RCC 7860 (cell line): ENCODE measurements at regions not wholly inside any gene's neighbourhood (a gene's known extent, or its start where the extent isn't known, plus 50 kb on each side); places are given as distances from the start of the nearest gene placed in this dataset.
A peak's percentile ranks its signal among the peaks of the same experiment; 100 is the strongest.

ENCODE experiments used
- DNase-seq: peaks from one replicate; pipeline ENCODE4 v3.0.0-alpha.2; 2015; ENCODE audit warnings: low spot score
- FAIRE-seq: peaks from 2 replicates; lab custom pipeline; 2012; peaks lifted over from hg19 to GRCh38; lab: Jason Lieb, UNC

DNA sequence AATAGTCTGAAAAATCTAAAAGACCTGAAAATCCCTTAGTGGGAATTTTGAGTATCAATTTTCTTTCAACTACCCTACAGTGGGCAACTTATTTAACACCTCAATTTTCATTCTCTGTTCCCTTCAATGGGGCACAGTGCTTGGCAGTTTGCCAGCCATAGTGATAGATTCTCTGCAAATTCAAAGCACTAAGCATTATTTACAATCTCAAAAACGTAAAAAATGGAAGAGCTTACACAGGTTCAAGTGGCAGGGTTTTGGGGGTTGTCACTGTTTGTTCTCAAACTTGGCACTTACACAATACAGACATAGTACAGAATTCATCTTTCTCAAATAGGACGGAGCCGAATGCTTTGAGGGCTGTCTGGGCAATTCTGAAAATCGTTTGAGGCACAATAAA lies 515.0 kb downstream of the EFNA5 start:
- DNase-seq (no peak), FAIRE-seq (no peak)

DNA sequence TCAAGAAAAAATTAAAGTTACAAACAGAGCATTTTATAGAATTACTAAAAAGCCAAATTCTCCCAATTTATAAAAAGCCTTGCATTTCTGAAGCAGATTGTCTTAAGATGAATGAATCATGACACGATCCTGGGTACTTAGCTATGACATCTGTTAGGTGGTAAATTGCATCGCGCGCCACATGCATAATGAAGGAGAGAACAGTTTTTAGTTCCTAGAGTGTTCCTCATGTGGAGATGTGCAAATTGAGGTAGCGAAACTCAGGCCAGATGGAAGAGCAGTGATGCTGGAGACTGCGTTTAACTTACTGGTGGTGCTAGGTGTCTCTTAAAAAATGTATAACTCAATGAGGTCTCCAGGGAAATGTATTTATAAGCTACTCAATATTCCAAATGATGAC lies 516.1 kb downstream of the EFNA5 start:
- DNase-seq, result no peak
- no peak for FAIRE-seq

DNA sequence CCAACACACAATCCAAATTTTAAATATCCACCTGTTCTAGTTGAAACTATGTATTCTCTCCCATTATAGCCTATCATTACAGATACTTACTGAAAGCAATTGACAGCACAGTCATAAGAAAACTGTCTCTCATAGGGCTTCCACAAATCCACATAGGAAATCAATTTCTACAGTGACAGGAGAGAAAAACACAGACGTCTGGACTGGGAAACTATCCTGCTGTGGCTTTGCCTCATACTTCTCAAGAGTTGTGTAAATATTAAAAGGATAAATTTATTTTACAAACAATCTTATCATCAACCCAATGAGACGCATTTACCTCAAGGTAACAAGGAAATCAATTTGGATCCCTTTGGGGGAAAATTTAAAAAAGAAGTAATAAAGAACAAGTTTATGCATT lies 517.5 kb downstream of the EFNA5 start:
- no peak for DNase-seq
- FAIRE-seq, result no peak

DNA sequence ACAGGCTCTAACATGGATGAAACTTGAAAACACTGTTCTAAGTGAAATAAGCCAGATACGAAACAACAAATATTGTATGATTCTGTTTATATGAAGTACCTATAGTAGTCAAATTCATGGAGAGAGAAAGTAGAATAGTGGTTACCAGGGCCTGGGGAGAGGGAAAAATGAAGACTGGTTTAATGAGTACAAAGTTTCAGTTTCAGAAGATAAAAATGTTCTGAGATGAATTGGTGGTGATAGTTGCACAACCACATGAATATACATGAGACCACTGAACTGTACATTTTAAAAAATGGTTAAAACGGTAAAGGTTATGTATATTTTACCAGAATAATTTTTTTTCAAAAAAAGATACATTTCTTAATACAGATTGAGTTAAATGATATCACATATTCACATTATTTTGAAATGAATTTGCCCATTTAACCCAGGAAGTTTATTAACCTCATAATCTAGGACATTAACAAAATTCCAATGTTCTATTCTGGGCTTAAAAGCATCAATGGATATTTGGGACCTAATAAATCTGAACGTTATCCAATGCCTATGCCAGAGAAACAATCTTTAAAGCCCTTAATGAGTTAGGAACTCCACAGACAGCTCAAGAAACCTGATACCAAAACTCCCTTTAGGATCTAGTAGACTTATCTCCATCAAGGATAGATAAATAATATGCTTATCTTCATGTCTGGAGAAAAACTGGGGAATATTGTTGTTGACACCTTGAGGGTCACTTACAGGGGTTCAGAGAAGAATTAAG lies 521.3 kb downstream of the EFNA5 start:
- FAIRE-seq (no peak), DNase-seq (no peak)

DNA sequence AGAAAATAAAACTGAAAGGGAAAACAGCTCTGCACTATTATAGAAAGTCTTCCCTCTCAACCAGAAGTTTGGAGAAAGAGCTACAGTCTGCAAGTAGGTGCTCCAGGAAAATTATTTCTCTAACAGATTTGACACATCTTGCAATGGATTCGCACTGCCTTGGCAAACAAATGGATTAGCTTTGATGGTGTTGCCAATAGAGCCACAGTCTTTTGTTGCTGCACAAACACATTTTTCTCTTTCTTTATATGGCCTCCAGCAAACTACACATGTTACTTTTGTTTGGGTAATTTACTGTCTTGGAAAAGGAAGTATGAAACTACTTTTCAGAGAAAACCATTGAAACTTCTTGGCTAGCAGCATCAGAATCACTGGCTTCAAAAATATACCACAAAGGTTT lies 523.1 kb downstream of the EFNA5 start:
- FAIRE-seq (no peak), DNase-seq (no peak)

DNA sequence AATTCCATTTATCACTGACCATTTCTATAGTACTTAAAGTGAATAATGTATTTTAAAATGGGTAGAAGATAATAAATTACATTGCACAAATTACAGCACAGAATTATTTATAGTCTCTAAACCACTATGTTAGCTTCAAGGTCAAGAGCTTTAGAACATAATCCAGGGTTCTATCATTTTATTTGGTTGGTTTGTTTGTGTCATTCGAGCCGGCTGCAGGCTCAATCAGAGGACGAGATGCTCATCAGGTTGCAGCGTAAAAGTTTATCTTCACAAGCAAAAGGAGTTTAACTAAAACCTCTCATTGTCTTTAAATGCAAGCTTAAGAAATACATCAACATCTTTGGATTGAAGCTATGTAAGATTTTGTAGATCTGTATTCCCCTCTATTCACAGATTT lies 523.8 kb downstream of the EFNA5 start:
- no peak for DNase-seq
- no peak for FAIRE-seq

DNA sequence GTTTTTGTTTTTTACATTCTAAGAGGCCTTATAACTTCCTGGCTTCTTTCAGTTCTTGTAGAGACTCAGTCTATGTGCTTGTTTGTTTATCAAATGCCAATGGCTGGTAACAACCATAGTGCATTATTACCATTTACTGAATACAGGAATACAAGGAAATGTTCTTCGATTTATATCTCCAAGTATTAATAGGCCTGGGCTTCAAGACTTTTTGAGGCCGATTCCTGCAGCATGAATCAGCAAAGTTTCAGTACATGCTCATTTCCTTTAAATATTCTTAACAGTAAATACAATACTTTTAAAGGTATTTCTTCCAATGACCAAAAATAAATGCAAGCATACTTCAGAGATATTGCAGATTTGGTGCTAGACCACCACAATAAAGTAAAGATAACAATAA lies 535.3 kb downstream of the EFNA5 start:
- no peak for FAIRE-seq
- no peak for DNase-seq

DNA sequence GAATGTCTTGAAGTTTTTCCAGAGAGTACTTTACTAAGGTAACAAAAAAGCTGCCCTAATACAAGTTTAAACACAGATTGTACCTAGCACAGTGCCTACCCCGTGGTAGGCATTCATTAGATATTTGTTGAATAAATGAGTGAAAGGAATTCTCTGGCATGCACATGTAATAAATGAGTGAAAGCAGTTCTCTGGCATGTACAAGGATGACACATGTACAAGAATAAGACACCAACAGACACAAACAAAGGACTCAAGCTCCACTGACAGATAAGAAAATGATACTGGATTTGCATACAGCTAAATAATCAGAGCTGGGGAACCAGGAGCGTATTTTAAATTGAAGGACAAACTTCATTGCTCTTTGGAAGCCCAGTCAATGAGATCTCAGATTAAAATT lies 535.8 kb downstream of the EFNA5 start:
- DNase-seq (no peak), FAIRE-seq (no peak)

DNA sequence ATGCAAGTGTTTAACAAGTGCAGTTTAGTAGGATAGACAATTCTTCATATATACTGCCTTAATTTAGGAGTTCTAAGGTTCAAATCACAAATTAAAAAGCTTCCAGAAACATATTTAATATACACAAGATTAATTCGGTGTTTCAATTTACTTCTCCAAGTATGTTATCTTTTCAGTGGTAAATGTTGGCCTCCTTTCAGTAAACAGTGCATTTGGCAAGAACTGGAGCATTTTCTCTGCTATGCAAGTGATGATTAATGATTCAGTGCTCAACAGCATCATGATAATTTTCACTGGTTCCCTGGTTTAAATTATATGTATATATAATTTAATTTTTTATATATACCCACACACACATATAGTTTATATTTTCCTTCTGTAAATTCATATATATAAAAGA lies 541.7 kb downstream of the EFNA5 start:
- FAIRE-seq (no peak), DNase-seq (no peak)

DNA sequence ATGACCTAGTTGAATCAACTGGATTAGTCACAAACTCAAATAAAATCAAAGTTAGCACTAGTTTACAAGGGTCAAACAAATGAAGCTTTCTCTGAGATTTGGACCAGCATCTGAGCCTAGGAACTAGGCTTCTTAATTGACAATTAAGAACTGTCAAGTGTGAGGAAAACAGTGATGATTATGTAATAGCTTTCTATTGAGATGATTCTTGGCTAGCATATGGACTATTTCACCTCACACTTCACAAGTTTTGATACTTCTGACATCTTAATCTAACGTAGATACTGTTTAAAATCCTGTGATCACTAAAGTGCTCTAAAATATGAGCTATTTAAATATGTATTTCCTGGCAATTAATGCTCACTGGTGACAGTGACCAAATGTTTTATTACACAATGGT lies 542.9 kb downstream of the EFNA5 start:
- FAIRE-seq, result no peak
- DNase-seq, result no peak

DNA sequence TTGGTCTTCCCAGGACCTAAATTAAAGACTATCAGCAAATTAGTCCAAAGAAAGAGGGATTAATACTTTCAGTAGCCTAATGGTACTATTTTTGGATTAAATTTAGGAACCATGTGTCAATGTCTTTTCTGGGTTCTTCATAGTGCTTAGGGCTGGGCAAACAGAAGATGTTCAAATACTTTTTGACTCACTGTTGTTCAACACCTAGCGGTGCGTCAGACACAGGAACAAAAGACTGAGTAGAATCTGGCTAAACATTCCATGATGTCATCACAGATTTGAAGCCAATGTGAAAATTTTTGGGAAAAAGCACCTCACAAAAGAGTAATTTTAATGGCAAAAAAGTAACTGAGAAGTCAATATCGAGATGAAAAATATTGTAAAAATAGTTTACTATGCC lies 544.4 kb downstream of the EFNA5 start:
- FAIRE-seq (no peak), DNase-seq (no peak)

DNA sequence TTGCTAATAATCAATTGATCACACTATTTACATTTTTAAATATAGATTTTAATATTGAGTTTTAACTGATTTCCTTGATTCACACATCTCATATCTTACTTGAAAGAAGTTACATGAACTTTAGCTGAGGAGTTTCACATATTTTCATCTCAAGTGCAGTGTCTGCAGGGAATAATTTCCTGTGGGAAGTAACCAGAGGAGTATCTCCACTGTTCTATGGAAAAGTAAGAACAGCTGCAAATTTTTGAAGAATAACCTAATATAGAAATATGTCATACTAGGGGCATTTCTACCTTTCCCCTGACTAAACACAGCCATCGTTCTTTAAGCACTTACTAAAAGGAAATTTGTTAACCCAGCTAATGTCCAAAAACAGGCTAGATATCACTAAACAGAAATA lies 546.4 kb downstream of the EFNA5 start:
- no peak for DNase-seq
- no peak for FAIRE-seq

DNA sequence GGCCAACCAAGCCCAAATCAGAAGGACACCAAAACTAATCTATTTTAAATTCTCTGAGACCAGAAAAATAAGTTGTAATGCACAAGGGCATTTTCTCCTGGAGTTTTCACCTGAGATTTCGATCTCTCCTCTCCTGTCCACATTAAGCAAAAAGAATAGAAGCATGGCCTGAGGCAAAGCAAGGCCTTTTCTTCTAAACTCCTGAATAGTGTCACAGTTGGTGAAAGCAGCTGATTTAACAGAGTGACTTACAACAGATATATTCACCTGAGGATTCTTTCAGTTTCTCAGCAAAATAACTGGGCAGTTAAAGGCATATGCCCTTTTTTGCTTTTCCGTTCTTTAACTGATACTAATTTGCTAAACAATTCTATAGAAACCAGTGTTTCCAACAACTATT lies 547.7 kb downstream of the EFNA5 start:
- FAIRE-seq (no peak), DNase-seq (no peak)

DNA sequence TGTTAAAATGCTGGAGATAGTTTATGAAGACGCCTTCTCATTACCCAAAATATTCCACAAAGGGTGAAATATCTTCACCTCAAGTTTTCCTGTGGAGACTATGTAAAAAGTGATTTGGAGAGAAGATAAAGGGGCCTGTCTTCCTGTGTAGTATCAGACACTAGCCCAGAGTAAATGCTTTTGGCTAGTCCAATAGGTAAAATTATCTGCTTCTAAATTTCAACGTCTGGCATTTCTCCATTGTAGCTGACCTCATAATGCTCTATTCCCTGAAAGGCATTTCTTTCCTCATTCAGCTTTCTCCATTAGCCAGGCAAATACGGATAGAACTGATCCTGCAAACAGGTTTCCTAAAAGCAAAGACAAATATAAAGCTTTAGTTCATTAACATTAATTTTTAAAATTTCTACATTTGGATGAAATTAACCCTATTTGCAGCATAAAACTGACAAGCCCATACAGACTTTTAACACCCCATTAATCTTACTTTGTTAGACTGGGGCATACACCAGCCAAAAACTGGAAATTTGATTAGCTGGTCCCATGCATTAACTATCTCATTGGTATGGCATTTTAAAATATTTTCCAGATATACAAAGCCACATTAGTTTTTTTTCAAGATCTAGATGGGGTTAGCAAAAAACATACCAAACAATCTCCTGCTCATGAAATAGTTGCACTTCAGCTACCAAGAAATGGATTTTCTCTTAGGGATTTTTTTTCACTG lies 548.8 kb downstream of the EFNA5 start:
- no peak for DNase-seq
- no peak for FAIRE-seq

DNA sequence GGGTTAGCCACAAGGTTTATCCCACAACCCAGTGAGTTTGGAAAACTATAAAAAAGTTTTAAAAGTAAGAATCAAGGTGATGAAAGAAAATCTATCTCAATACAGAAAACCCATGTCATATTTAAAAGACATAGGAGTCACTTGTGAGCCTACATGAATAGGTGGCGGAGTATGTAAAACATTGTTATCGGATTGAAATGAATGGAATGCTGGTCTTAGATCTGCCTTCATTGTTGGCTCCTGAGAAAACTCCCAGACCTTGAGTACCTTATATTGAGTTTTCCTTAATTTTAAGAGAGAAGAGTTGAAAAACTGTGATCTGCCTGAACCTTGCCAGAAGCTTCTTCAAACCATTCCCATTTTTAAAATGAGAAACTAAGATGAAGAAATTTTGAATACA lies 551.1 kb downstream of the EFNA5 start:
- DNase-seq, result no peak
- no peak for FAIRE-seq

DNA sequence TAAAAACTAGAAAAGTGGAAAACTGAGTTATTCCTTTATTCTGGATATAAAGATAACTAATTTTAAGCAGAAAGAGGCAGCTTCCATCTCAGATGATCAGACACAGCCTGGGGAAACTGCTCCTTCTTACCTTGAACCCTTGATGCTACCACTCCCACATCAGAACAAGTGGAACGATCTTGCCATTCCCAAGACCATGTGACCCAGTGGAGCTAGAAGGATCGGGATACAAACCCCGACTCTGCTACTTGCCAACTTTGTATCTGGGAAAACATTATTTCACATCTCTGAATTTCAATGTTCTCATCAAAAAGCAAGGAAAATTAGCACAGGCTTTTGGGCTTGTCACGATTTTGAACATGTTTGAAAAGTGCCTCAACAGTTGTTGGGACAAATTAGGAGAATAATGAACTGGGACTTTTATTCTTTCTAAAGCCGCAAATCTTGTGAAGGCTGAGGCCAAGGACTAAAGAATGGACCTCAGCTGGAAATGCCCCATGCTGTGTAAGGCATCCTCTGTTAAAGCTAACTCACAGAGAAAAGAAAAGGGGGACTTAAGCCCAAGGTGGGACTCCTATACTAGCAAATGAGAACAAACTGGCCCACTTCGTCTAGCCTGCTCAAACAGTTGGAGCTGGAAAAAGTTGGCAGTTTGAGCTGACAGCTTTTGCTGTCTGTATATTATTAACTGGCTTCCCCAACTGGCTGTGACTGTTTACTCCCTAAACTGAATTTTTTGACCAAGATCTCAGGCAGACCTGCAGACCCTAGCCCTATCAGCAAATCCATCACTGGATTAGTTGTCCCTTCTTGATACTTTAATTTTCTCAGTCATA lies 552.3 kb downstream of the EFNA5 start:
- no peak for DNase-seq
- no peak for FAIRE-seq

DNA sequence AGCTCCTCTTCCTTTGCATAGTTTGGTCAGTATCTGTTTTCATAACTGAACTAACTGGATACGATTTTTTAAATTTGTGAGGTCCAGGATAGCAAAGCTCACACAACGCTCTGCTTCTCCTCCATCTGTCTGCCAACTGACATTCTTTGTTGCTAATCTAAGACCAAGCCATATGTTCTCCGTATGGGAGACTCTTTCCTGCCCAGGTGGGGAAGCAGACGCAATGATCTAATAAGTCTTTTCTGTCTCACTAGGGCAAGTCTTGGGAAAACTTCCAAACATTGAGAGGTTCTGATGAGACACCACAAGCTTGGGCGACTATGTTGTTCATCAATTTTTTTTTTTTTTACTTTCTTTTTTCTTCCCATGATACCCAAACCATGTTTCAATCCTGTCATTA lies 558.5 kb downstream of the EFNA5 start:
- no peak for FAIRE-seq

DNA sequence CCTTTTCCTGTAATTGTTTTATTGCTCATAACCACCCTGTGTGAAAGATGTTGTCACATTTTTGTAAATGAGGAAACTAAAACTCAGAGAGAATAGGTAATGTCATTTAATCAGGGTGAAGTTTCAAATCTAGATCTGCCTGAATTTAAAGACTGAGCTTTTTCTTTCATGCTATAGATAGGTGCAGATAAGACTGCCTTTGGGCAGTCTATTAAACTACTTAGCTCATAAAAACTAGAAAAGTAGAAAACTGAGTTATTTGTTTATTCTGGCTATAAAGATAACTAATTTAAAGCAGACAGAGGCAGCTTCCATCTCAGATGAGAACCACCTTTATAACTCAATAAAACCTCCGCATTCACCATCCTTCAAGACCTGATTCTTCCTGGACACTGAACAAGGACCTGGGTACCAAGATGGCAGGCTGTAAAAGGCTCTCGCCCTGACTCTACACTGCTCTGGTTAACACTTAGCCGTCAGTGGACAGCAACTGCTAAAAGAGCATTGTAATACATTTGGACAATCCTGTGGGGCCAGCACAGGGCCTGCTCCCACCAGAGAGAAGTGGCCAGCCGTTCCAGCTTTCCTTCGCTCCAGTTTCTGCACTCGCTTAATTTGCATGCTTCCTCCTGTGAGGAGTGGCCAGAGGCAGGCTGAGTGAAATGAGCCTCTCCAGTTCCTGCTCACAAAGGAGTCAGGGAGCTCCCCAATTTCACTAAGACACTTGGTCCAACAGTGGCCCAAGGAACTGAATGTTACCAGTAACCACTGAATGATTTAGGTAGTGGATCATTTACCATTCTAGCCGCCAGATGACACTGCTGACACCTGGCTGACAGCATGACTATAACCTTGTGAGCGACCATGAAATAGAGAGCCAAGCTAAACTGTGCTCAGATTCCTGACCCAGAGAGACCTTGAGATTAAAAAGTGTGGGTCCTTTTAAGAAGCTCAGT lies 566.4 kb downstream of the EFNA5 start:
- DNase-seq, result peak; percentile 60
- FAIRE-seq, result peak; percentile 93

More for the DNA sequence above, 558.5 kb downstream of the EFNA5 start:
- no peak for DNase-seq

DNA sequence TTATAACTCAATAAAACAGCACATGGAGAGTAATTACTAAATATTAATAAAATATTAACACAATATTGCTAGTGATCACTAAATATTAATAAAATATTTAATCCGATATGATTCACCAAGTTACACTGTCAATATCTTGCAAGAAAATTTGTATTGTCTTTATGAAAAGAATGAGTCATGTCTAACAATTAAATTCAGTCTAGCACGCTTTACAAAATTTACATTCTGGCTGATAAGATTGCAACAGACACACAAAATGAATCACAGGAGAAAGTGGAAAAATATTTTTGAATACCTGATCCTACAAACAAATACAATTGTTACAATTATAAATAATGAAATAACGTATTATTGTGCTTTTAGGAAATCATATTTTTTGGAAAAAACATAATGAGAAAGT lies 567.2 kb downstream of the EFNA5 start:
- FAIRE-seq (no peak), DNase-seq (no peak)

DNA sequence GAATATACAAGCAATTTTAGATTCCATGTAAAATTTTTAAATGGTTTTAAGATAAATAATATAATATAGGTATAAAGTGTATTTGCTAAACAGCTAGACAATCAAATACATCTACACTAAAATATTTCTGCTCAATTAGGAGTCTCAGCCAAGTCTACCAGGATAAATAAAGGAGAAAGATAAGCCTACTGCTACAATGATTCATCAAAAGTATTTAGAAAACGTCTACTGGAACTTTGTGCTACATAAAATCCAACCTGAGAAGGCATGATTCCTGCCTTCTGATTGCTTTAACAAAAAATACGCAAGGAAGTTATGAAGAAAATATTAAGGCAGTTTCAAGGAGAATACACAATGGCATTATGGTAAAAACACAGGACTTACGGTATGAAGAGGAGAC lies 570.6 kb downstream of the EFNA5 start:
- FAIRE-seq (no peak), DNase-seq (no peak)

DNA sequence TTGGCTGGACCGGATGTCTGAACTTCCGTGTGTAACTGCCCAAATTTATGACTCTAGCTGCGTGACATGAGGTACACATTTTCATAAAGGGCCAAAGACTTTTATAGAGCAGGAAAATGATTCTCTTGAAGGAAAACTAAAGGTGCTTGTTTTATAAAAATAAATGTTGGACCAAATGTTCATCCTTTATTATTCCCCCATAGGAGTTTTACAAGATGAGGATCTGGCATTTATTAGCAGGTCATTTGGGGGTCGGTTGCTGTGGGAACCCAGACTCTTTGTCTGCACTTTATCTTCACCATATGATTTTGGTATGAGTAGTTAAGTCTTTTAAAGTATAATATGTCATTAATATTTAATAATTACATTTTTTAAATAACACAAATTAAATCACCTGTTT lies 571.2 kb downstream of the EFNA5 start:
- FAIRE-seq (no peak), DNase-seq (no peak)
